GM12865 (cell line): ENCODE measurements at regions not wholly inside any gene's neighbourhood (a gene's known extent, or its start where the extent isn't known, plus 50 kb on each side); places are given as distances from the start of the nearest gene placed in this dataset.

Experiments used
- DNase-seq: peaks from one replicate; pipeline ENCODE4 v3.0.0; 2010; ENCODE audit warnings: low read depth
- H3K4me3 ChIP-seq: 2 replicates; pipeline ENCODE4 v1.5.1; 2011; ENCODE audit warnings: mild to moderate bottlenecking, low read depth, low read length, control low read depth
- TF ChIP-seq, protein P1 (sequence below): IDR thresholded peaks from 2 replicates; pipeline ENCODE4 v1.5.1; 2011; ENCODE audit warnings: low read length, control low read depth, low read depth, inconsistent platforms; ENCODE audit not compliant: insufficient read depth; ENCODE audit errors: missing control alignments

DNA sequence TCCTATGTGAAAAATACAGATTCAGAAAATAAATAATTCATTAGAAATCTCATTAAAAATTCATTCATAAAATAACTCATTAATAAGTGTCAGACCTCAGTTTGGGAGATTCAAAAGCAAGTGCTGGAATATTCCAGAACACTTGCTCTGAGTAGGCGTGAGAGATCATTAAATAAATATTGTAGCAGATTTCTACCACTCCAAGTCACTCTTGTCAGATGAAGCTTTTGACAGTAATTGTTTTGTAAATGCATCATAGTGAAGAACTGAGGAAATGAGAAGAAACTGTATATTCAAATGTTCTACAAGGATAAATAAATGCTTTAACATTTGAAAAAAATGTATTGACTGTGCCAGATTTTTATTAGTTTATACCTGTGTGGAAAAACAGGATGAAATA is 1228.1 kb downstream of the SLITRK1 start:
- H3K4me3 ChIP-seq, result no peak overlapping the region
- DNase-seq, result no peak
- TF ChIP-seq, protein P1, sequence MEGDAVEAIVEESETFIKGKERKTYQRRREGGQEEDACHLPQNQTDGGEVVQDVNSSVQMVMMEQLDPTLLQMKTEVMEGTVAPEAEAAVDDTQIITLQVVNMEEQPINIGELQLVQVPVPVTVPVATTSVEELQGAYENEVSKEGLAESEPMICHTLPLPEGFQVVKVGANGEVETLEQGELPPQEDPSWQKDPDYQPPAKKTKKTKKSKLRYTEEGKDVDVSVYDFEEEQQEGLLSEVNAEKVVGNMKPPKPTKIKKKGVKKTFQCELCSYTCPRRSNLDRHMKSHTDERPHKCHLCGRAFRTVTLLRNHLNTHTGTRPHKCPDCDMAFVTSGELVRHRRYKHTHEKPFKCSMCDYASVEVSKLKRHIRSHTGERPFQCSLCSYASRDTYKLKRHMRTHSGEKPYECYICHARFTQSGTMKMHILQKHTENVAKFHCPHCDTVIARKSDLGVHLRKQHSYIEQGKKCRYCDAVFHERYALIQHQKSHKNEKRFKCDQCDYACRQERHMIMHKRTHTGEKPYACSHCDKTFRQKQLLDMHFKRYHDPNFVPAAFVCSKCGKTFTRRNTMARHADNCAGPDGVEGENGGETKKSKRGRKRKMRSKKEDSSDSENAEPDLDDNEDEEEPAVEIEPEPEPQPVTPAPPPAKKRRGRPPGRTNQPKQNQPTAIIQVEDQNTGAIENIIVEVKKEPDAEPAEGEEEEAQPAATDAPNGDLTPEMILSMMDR, result no peak

- TF ChIP-seq, protein P1, result no peak
- no peak overlapping the region for H3K4me3 ChIP-seq
- no peak for DNase-seq
These were observed 1234.7 kb downstream of the SLITRK1 start for GRCh38 chr13:82647540-82647939.

GRCh38 chr13:82636119-82636518 is 1246.2 kb downstream of the SLITRK1 start:
- TF ChIP-seq, protein P1, result no peak
- DNase-seq, result no peak
- no peak overlapping the region for H3K4me3 ChIP-seq

DNA sequence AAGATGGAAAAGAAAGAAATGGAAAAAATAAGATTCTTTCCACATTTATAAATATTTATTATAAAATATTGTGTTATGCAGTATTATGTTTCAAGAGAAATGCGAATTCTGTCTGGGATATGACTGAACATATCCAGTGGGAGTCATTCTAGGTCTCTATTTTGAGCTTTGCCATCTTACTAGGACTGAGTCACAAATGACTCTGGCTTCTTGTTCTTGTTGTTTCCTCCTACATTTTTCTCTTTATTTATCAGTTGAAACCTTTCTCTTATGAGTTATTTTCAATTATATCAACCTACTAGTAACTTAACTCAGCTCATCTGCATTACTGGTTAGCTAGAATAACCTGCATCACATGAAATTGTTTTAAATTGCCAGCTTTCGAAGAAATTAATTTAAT is 1247.3 kb downstream of the SLITRK1 start:
- H3K4me3 ChIP-seq, result no peak overlapping the region
- DNase-seq, result no peak
- TF ChIP-seq, protein P1, result no peak

DNA sequence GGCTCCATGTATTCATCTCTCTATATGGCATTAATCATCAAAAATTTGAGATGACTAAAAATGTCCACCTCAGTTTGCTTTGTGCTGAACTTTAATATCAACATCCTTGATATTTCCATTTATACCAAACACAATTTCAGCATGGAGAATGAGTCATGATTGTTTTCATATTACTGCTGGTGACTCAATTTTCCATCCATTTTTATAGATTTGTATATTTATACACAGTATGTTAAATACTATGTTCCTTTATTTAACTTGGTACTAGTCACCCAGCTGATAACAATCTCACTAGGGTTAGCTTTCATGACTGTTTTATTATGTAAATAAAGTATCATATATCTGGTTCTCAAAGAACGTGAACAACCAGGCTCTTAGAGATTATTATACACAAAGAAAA is 1255.1 kb downstream of the SLITRK1 start:
- TF ChIP-seq, protein P1, result no peak
- DNase-seq, result no peak
- no peak overlapping the region for H3K4me3 ChIP-seq

GRCh38 chr13:82625717-82626116 is 1256.6 kb downstream of the SLITRK1 start:
- no peak overlapping the region for H3K4me3 ChIP-seq
- no peak for DNase-seq
- TF ChIP-seq, protein P1, result no peak

- DNase-seq, result no peak
- H3K4me3 ChIP-seq, result no peak overlapping the region
- TF ChIP-seq, protein P1, result no peak
These were observed 1267.2 kb downstream of the SLITRK1 start for GRCh38 chr13:82615043-82615442.
